KG1 (cell line): ENCODE measurements at regions not wholly inside any gene's neighbourhood (a gene's known extent, or its start where the extent isn't known, plus 50 kb on each side); places are given as distances from the start of the nearest gene placed in this dataset.

ENCODE experiments used
- DNase-seq: peaks from one replicate; lab custom pipeline; 2025; lab: John Stamatoyannopoulos, UW

DNA sequence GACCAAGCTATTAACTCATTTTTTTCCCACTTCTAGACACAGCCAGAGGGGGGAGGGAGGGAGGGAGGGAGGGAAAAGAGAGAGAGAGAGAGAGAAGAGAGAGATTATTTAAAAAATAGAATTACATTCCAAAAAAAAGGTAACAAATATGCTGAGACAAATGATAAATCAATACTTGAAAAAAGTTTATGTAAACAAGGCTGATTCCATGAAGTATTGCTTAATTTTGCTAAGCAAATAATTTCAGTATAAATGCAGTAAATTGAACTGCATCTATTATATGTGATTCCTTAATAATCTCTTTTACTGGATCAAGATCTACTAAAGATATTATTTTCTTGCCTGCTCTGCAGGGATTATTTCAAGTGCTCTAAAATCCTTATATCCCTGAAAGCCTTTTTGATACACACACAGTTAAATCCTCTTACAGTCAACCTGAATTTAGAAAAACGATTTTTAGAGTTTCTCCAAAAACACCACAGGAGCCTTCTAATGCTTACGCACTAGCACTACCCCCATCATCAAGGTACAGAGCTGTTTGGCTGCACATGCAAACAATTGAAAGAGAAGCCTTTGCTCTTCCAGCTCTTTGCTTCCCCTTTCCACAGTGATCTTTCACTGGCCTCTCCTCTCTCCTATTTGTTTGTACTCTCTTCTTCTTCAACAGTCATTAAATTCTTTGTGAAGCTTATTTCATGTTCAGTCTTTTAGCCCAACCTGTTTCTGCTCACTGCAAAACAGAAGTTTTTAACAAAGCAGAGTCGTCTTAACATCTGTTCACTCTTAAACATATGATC, 426.3 kb upstream of the FAM241A start:
- no peak for DNase-seq

DNA sequence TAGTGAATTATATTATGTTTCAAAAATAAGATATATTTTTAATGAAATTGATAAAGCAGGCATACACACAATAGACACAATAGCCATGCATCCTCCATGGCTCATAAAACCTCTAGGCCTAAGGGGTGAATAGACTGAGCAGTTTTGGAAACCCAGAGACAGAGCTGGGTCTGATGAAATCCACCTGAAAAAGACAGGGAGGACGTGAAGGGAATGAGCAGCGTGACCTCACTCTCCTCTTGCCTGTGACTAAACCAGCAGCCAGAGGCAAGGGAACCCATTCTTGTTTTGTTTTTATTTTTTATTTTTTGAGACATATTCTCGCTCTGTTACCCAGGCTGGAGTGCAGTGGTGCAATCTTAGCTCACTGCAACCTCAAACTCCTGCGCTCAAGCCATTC, 424.4 kb upstream of the FAM241A start:
- no peak for DNase-seq

DNA sequence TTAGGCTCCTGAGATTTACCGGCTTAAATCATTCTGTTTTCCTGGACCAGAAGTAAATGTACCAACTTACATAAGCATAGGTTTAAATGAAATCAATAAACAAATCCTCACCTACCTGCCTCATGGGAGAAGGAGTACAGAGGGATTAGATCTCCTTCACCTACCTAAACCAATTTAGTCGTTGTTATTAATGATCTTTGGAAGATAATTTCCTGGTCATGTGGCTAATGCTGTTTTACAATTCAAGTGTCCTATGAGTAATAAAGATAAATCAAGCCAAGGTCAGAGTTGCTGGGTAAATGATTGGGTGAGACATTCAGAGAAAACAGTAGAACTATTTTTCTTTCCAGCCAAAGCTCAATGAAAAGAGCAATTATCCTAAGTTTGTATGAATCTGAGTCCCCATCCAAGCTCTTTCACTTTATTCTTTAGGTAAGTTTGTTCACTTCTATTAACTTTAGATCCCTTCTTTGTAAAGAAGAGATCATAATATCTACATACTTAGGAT, 423.0 kb upstream of the FAM241A start:
- no peak for DNase-seq

DNA sequence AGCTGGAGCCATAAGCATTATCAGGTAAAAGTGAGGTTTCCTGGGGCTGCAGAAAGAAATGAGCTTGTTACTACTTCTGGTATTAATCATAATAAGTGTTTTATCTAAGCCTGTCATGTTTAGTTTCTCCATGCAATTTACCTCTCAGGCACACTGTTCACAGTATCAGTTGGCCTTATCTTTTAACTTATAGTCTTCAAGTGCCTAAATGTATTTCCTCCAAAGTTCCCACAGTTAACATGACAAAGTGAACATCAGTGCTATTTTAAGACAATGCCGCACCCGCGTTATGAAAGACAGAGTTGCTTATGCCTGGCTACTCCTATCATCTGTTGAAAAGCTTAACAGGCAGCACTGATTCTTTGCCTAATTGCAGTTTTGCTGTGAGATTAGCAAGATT, 408.7 kb upstream of the FAM241A start:
- DNase-seq, result no peak

DNA sequence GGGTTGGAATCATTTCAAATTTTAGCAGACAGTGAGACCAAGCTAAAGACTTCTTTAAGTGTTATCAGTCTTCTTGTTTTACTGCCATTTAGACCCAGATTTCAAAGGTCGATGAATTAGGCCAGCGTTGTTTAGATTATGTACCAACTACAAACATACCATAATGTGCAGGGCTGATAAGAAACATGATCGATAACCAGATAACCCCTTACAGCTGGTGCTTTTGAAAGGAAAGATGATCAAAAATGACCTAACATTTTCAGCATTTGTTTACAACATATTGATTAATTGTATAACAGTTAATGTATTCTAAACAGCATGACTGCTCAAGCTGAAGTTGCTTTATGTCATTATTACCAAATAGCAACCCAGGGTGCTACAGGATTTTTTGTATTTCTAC, 400.4 kb upstream of the FAM241A start:
- no peak for DNase-seq

DNA sequence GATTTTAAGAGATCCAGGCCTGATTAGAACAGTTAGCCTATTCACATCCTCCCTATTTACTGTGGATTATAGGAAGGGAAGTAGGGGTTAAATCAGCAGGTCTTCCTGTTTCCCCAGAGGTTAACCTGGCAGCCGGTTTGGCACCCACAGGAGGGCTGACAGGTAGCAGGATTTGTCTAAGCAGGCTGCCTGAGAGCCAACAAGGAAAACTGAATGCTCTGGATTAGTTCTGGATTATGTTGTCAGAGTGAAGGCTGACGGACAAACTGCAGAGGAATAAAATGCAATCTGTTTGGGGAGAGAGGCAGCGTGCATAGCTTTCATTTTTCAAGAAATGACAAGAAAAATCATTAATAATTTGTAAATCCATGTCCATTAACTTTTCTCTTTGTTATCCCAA, 397.1 kb upstream of the FAM241A start:
- no peak for DNase-seq

DNA sequence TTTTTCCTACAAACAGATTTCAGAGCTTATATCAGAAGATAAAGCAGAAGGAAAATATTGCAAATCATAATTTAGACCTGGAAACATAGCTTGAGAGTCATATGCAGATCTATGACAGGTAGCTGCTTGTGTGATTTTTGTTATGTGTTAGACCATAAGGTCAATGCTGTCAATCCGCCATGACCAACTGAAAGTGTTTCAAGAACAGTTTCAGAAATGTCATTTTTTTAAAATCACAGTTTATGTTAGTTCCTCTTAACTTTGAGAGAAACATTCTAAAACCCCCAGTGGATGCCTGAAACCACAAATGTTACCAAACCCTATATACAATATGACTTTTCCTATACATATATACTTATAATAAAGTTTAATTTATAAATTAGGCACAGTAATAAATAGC, 391.3 kb upstream of the FAM241A start:
- DNase-seq, result no peak

DNA sequence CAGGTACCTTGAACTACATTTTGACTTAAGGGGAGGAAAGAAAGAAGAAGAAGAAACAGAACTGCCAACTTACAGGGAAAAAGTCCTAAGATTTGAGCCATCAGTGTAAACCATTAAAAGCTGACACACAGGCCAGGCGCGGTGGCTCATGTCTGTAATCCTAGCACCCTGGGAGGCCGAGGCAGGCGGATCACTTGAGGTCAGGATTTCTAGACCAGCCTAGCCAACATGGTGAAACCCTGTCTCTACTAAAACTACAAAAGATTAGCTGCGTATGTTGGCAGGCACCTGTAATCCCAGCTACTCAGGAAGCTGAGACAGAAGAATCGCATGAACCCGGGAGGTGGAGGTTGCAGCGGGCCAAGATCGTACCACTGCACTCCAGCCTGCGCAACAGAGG, 389.7 kb upstream of the FAM241A start:
- no peak for DNase-seq

DNA sequence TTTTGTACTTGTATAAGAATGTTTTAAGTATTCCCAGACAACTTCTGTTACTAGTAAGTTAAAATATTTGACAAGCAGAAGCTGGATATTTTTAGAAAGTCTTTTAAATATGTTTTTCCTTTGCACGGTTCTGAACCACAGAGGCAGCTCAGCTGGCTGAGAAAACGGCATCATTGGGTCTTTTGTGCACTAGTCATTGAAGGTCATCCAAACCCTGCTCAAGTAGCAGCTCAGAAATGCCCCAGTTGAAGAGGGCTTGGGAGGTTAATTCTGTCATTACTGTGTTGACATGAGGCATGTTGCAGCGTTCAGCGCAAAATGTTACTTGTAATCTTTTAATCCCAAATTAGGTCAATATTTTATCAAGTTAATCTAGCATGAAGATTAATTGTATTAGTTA, 383.7 kb upstream of the FAM241A start:
- DNase-seq, result no peak

DNA sequence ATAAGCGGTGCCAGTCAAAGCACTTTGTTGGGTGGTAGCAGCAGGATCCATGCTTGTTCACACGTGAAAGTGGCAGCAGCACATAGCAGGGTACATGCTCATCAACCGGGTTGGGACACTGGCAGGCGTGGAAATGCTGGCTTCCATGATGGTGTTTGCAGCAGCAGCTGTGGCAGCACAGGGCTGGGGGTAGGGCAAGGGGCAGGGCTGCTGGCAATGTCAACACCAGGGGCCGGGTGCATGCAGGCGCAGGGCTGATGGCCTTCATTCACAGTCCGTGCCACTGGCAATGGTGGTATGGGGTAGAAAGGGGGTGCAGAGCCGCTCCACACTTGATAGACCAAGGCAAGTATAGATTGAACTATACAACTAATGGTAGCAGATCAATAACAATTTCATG, 374.7 kb upstream of the FAM241A start:
- DNase-seq, result no peak

DNA sequence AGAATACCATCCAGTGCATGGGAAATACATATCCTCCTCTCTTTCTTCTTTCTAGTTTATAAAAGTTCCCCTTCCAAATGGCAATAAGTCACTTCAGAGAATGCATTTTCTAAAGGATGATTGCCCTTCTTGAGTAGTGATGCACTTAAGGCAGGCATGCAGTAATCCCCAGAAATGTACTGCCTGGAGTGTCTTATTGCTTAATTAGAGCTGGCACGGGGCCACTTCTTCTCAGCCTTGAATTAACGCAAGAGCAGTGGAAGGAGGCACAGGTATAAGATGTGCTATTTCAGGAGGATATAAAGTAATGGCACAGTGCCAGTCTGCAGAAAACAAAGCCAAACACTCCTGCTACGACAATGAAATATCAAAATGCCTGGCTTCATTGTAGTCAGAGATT, 371.4 kb upstream of the FAM241A start:
- no peak for DNase-seq

DNA sequence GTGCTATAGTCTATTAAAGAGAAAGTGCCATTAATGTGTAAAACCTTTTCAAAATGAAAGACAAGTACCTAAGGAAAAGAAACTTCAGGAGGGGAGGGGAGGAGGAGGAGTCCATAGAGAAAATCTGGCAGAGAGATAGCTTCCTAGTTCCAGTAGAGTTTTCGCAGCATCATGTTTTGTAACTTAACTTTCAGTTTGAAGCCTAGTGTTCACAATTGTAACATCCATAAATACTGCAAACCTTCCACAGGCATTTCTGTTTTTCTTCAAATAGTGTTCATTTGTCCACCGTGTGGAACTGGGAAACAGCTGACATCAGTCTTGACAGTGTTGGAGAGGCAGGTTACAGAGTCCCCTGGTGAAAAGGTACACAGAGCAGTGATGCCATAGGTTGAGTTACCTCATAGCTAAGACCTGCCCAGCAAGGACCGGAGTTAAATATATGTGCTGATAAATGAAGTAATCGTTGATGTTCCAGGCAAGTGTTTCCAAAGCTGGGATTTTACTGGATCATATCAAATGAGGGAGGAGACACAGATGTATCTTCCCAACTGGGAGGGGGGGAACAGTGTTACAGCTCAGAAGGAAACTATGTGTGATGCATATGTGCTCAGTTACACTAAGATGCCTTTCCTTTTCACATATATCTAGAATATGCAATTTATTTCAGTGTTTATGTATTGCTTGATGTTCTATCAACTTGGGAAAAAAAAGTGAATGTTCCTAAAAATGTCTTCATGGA, 369.5 kb upstream of the FAM241A start:
- no peak for DNase-seq

DNA sequence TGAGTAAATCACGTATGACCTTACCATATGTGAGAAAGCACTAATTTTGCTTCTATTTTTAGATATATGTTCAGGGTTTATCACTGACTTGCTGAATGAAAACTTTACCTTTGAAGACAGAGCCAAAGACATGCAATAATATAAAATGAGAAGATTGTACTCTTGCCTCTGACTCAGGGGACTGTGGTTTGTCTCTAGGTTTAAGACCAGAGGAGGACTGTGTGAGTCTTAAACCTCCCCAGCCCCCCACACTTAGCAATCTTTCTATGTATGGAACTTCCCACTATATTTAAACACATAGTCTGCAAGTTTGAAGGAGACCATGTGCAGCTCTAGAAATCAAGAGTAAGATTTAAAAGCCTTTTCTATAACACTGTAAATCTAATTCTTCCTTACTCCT, 368.7 kb upstream of the FAM241A start:
- no peak for DNase-seq

DNA sequence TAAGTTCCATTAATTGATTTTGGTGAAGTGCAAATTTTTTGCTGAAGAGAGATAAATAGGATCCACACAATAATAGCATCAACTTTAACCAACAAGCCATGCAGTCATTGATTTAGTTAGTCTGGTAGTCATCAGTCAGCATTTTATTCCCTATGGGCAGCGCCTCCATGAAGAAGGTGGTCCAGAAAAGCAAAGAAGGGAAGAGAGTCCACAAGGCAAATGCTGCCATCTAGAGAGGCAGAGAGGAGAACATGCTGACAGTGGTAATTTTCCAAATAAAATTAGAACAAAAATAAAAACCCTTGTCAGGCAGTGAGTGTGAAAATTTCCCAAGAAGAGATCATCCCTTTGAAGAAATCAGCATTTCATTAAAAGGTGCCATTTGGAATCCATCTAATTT, 366.7 kb upstream of the FAM241A start:
- DNase-seq, result no peak

DNA sequence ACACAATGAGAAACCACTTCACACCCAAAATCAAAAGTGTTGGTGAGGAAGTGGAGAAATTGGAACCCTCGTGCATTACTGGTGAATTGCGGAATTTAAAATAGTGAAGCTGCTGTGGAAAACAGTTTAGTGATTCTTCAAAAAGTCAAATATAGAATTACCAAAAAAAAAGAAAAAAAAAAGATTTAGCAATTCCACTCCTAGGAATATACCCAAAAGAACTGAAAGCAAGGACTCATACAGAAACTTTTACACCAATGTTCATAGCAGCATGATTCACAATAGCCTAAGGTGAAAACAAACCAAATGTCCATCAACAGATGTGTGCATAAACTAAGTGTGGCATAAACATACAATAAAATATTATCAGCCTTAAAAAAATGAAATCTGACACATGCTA, 364.3 kb upstream of the FAM241A start:
- no peak for DNase-seq

DNA sequence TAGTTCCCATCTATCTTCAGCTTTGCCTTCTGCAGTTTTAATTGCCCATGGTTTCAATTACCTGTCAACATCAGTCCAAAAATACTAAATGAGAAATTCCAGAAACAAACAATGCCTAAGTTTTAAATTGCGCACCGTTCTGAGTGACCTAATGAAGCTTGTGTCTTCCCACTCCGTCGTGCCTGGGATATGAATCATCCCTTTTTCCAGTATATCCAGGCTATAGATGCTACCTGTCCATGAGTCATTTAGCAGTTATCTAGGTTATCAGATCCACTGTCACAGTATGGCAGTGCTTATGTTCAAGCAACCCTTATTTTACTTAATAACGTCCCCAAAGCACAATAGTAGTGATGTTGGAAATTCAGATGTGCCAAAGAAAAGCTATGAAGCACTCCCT, 363.6 kb upstream of the FAM241A start:
- no peak for DNase-seq

DNA sequence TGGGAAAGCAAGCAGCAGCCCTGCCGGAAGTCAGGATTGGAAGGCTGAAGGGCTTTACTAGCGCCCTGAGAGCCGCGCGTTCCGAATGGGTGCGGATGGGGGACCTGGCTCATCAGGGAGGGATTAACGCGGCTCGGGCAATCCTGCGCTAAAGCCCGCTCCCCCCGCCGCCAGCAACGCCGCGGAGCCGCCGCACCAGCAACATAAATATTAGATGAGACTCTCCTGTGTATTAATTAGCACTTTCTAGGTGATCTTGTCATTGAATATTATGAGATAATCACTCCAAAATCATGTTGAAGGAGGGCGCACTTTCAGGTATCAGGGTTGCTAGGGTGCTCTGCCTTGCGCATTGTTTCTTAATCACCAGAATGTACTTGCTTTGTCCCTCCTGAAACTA, 357.2 kb upstream of the FAM241A start:
- DNase-seq, result no peak

DNA sequence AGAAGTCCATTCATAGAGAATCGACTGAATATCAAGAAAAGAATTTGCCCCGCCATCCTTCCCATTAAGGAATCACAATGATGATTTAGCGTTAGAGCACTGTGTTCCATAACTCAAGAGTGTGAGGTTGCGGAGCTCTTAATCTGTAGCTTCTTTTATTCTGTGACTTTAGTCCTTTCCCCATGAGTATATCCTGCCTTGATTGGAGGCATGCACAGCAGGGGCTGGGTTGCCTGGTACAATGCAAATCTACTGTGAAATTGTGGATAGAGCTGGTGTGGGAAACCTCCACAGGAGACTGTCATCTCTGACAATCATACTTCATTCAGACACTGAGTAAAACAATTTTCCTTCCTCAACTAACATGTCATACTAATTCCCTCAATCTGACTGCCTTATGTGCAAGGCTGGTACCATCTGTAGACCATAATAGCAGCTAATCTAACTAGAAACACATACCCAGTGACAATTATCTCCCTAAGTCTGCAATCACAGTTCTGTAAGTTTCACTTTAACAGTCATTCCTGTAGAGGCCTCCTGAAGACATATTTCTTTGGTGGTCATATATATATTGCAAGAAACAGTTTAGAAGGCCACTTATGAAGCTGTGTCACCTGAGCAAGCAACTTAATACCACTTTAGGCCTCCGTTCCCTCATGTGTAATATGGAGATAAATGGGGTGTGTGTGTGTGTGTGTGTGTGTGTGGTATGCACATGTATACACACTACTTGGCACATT, 355.2 kb upstream of the FAM241A start:
- DNase-seq, result no peak

DNA sequence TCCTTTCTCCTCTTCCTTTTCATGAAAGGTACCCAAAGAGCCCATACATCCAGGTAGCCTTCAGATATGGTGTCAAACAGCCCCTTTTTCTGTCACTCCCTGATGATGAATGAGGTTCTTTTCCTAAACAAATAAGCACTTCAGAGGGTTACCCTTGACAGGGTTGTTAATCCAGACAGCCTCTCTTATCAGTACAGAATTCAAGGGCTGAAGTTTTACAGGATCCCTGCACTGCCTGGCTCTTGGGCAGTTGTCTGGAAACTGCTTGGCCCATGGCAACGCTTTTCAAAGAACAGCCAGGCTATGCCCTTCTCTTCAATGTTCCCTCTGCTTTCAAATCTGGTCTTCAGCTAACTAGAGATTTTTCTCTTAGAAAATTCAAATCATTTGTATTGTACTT, 352.6 kb upstream of the FAM241A start:
- DNase-seq, result no peak

DNA sequence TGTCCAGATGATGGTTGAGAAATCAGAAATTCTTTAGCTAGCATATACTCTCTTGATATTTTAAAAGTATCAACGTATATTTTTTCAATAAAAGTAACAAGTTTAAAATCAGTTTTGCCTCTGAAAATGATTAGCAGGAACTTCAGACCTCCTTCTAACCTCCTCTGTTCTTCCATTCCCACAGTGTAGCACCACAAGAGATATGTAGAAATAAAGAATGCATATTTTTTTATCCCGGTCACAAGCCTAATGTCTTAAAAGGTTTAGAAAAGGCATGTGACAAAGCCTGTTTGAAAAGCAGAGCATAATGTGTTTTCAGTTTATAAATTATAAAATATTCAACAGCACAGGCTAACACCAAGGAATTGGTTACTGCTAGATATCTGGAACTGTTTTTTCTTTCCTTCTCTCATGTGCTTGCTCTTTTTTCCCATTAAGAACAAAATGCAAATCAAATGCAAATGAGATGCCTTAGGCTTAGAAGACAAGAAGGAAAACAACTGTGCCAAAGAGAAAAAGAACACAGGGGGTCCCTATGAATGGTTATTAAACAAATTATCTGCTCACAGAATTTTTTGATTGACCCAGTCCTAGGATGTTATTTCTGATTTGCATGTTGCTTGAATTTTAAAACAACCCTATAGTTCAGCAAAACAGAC, 351.7 kb upstream of the FAM241A start:
- no peak for DNase-seq

DNA sequence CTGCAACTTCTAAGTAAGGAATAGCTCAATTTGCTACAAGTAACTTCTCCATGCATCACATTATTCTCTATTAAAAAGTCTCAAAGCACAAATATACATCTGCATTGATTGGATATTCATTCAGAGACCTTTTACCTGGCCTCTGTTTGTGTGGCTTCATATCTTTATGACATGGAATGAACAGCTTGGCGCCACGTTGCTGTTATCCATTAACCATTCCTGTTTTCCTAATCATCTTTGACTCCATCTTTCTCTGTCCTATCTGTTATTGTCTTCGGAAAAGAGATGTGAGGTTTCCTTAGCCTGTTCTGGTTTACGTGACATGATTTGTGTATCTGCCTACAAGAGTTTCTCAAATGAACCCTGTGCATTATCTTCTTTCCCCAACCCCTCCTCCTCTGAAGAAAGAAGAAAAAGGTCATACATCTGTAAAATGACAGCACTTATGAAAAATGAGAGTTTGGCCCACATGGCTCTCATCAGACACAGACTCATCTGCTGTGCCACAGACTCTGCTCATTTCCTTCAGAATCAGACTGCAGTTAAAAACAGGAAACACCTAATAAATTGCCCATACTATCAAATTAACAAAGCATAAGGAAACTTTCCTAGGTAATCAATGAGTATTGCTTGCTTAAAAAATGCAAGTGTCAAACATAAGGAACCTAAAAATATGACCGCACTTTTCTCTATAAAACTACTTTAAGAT, 347.6 kb upstream of the FAM241A start:
- DNase-seq, result no peak

DNA sequence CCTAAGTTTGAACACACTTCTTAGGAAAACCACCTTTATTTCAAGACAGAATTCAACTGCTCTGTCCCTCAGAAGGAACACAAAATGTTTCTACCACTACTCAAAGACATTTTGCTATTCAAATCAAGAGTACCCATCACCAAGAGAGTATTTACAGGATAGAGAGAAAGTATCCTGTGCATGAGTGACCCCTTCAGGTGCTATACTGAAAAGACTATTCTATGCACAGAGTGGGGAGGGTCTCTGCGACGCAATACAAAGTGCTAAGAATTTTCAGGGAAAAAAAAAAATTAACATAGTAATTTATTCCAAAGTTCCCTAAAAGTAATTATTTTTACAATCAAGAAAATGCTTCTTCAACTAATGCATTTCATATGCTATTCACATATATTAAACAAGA, 346.4 kb upstream of the FAM241A start:
- DNase-seq, result no peak
